GM23248 (cell line): ENCODE measurements at regions not wholly inside any gene's neighbourhood (a gene's known extent, or its start where the extent isn't known, plus 50 kb on each side); places are given as distances from the start of the nearest gene placed in this dataset.
"Not testable (repeated sequence)": the region's sequence is repeated elsewhere in the genome, so short reads cannot be mapped to it uniquely, and the experiment has no call there.

ENCODE experiments used
- DNase-seq: peaks from one replicate; pipeline ENCODE4 v3.0.0-alpha.2; 2015
- H2AFZ ChIP-seq: fragments of 200-600 bp; sonication (generic); 2 replicates; pipeline ENCODE4 v1.6.1; 2016; ENCODE audit warnings: antibody characterized with exemption
- H3F3A ChIP-seq: fragments of 200-600 bp; sonication (generic); 2 replicates; pipeline ENCODE4 v1.6.1; 2016; ENCODE audit warnings: mild to moderate bottlenecking, antibody characterized with exemption, mixed run types; ENCODE audit not compliant: insufficient read depth
- H3K27ac ChIP-seq: fragments of 200-600 bp; sonication (generic); 2 replicates; pipeline ENCODE4 v1.5.1; 2016; ENCODE audit warnings: mild to moderate bottlenecking
- H3K27me3 ChIP-seq: fragments of 200-600 bp; sonication (generic); replicated peaks from 2 replicates; pipeline ENCODE4 v1.6.1; 2016; ENCODE audit warnings: mild to moderate bottlenecking; ENCODE audit not compliant: insufficient read depth
- H3K36me3 ChIP-seq: fragments of 200-600 bp; sonication (generic); 2 replicates; pipeline ENCODE4 v1.6.1; 2016; ENCODE audit warnings: low read depth, mild to moderate bottlenecking
- H3K4me1 ChIP-seq: fragments of 200-600 bp; sonication (generic); 2 replicates; pipeline ENCODE4 v1.6.1; 2016; ENCODE audit warnings: mild to moderate bottlenecking; ENCODE audit not compliant: insufficient read depth
- H3K4me2 ChIP-seq: fragments of 200-600 bp; sonication (generic); one replicate; pipeline ENCODE4 v1.6.1; 2016; ENCODE audit warnings: mild to moderate bottlenecking; ENCODE audit not compliant: unreplicated experiment
- H3K4me3 ChIP-seq: fragments of 200-600 bp; sonication (generic); 2 replicates; pipeline ENCODE4 v1.5.1; 2016; ENCODE audit warnings: mild to moderate bottlenecking
- H3K79me2 ChIP-seq: fragments of 200-600 bp; sonication (generic); 2 replicates; pipeline ENCODE4 v1.6.1; 2016; ENCODE audit warnings: mild to moderate bottlenecking; ENCODE audit not compliant: insufficient read depth
- H3K9ac ChIP-seq: fragments of 200-600 bp; sonication (generic); 2 replicates; pipeline ENCODE4 v1.6.1; 2016; ENCODE audit warnings: mild to moderate bottlenecking
- H3K9me2 ChIP-seq: fragments of 200-600 bp; sonication (generic); 2 replicates; pipeline ENCODE4 v1.6.1; 2016; ENCODE audit warnings: mixed run types, mild to moderate bottlenecking, moderate library complexity; ENCODE audit not compliant: insufficient read depth
- H3K9me3 ChIP-seq: fragments of 200-600 bp; sonication (generic); one replicate; pipeline ENCODE4 v1.6.1; 2017; ENCODE audit warnings: low read depth
- H4K20me1 ChIP-seq: fragments of 200-600 bp; sonication (generic); 2 replicates; pipeline ENCODE4 v1.6.0; 2016; ENCODE audit not compliant: insufficient read depth
- EZH2 ChIP-seq: fragments of 200-600 bp; sonication (generic); IDR thresholded peaks from 2 replicates; pipeline ENCODE4 v1.6.1; 2018; ENCODE audit warnings: antibody characterized with exemption, mild to moderate bottlenecking; ENCODE audit not compliant: insufficient read depth, poor library complexity, severe bottlenecking
- EZH2phosphoT487 ChIP-seq: fragments of 200-600 bp; sonication (generic); IDR thresholded peaks from 2 replicates; pipeline ENCODE4 v1.6.1; 2018; ENCODE audit warnings: antibody characterized with exemption, moderate library complexity, mild to moderate bottlenecking, low read depth; ENCODE audit not compliant: insufficient read depth
- WGBS, 2 experiments: methylation state at CpG; one replicate each; pipeline ENCODE4 v1.1.6; 2015 to 2017; ENCODE audit warnings: low lambda C conversion rate in 2 of 2, low coverage in 1 of 2; ENCODE audit errors: missing lambda C conversion rate in 2 of 2; 5-methylcytosine and 5-hydroxymethylcytosine counted together
- in situ Hi-C: fragments of 300-500 bp; cut with MboI; formaldehyde crosslinking; loops from 2 replicates; pipeline ENCODE4 v1.15.0; 2020

GRCh38 chr3:16700651-16701050 lies 95.4 kb upstream of the DAZL start:
- no peak for TF ChIP-seq EZH2
- no peak for TF ChIP-seq EZH2phosphoT487

GRCh38 chr3:16704941-16705340 lies 99.7 kb upstream of the DAZL start:
- no peak overlapping the region for H3K4me2 ChIP-seq
- WGBS, 2 experiments, result 79 to 96% methylated on average over 2 of the region's 2 CpGs
- no peak overlapping the region for H3K27ac ChIP-seq
- no peak for DNase-seq
- no peak overlapping the region for H3K9ac ChIP-seq
- H3K4me3 ChIP-seq, result no peak overlapping the region
- H3K9me2 ChIP-seq, result no peaks in the 10 kb centered on the region
- H3K36me3 ChIP-seq, result no peaks in the 10 kb centered on the region
- no peaks in the 10 kb centered on the region for H3K27me3 ChIP-seq
- in situ Hi-C loops, result no loop called here
- no peaks in the 10 kb centered on the region for H3F3A ChIP-seq
- no peaks in the 10 kb centered on the region for H4K20me1 ChIP-seq
- no peaks in the 10 kb centered on the region for H3K4me1 ChIP-seq
- H3K9me3 ChIP-seq, result no peaks in the 10 kb centered on the region
- TF ChIP-seq EZH2phosphoT487, result no peak
- TF ChIP-seq EZH2, result no peak
- no peak overlapping the region for H2AFZ ChIP-seq
- no peaks in the 10 kb centered on the region for H3K79me2 ChIP-seq

More at GRCh38 chr3:16700651-16701050, 95.4 kb upstream of the DAZL start:
- peaks cover 7% of the 10 kb centered on the region; the same call in 1 of the 2 replicates for H3K4me1 ChIP-seq
- no peaks in the 10 kb centered on the region for H3K27me3 ChIP-seq
- H3K4me2 ChIP-seq, result no peak overlapping the region
- no peaks in the 10 kb centered on the region for H4K20me1 ChIP-seq
- DNase-seq, result no peak
- no peak overlapping the region for H3K4me3 ChIP-seq
- no peaks in the 10 kb centered on the region for H3K79me2 ChIP-seq
- H3K36me3 ChIP-seq, result no peaks in the 10 kb centered on the region
- no peak overlapping the region for H3K27ac ChIP-seq
- in situ Hi-C loops, result no loop called here
- H3K9me3 ChIP-seq, result no peaks in the 10 kb centered on the region
- no peaks in the 10 kb centered on the region for H3K9me2 ChIP-seq
- H2AFZ ChIP-seq, result no peak overlapping the region
- no peaks in the 10 kb centered on the region for H3F3A ChIP-seq
- H3K9ac ChIP-seq, result no peak overlapping the region

GRCh38 chr3:16707260-16707659 lies 102.0 kb upstream of the DAZL start:
- Histone ChIP-seq H2AFZ (no peak overlapping the region), H3F3A (0 out of 2 replicates have a peak, but pooled peaks cover 15% of the 10 kb centered on the region), H3K9me3 (no peaks in the 10 kb centered on the region), H3K9me2 (no peaks in the 10 kb centered on the region), H3K27me3 (no peaks in the 10 kb centered on the region), H3K27ac (no peak overlapping the region), H3K4me3 (no peak overlapping the region), H4K20me1 (no peaks in the 10 kb centered on the region), H3K9ac (no peak overlapping the region), H3K4me2 (no peak overlapping the region), H3K4me1 (peaks cover 9% of the 10 kb centered on the region; the same call in 1 of the 2 replicates), H3K79me2 (no peaks in the 10 kb centered on the region), H3K36me3 (no peaks in the 10 kb centered on the region)
- in situ Hi-C loops, result no loop called here
- 69 to 72% methylated on average over 4 of the region's 4 CpGs for WGBS, 2 experiments
- DNase-seq, result no peak
- TF ChIP-seq EZH2, result no peak
- TF ChIP-seq EZH2phosphoT487, result no peak

GRCh38 chr3:16708285-16708684 lies 103.1 kb upstream of the DAZL start:
- no peak overlapping the region for H3K4me3 ChIP-seq
- TF ChIP-seq EZH2, result no peak
- TF ChIP-seq EZH2phosphoT487, result no peak
- in situ Hi-C loops, result no loop called here

GRCh38 chr3:16711691-16712090 lies 106.5 kb upstream of the DAZL start:
- H3K27me3 ChIP-seq, H3K9me2 ChIP-seq, H4K20me1 ChIP-seq, H3K9me3 ChIP-seq, H3K27ac ChIP-seq, H2AFZ ChIP-seq, H3K4me2 ChIP-seq, H3K4me1 ChIP-seq, H3K9ac ChIP-seq, H3K4me3 ChIP-seq, H3K79me2 ChIP-seq, in situ Hi-C loops, H3K36me3 ChIP-seq: not testable (repeated sequence)
- 0 out of 2 replicates have a peak, but pooled peaks cover 24% of the 10 kb centered on the region for H3F3A ChIP-seq
- peak; percentile 32 for DNase-seq
- WGBS, 2 experiments, result 0 to 3% methylated on average over 1 of the region's 1 CpG

More at GRCh38 chr3:16708285-16708684, 103.1 kb upstream of the DAZL start:
- DNase-seq, result no peak
- H4K20me1 ChIP-seq, result no peaks in the 10 kb centered on the region
- H3K9me2 ChIP-seq, result no peaks in the 10 kb centered on the region
- H3K9me3 ChIP-seq, result no peaks in the 10 kb centered on the region
- H3K4me2 ChIP-seq, result no peak overlapping the region
- 0 out of 2 replicates have a peak, but pooled peaks cover 24% of the 10 kb centered on the region for H3F3A ChIP-seq
- H3K4me1 ChIP-seq, result peaks cover 9% of the 10 kb centered on the region; the same call in 1 of the 2 replicates
- H3K79me2 ChIP-seq, result no peaks in the 10 kb centered on the region
- H3K36me3 ChIP-seq, result no peaks in the 10 kb centered on the region
- H2AFZ ChIP-seq, result no peak overlapping the region
- no peaks in the 10 kb centered on the region for H3K27me3 ChIP-seq
- no peak overlapping the region for H3K9ac ChIP-seq
- no peak overlapping the region for H3K27ac ChIP-seq
